Nephron progenitor cell (in vitro differentiated cells): ENCODE measurements at regions not wholly inside any gene's neighbourhood (a gene's known extent, or its start where the extent isn't known, plus 50 kb on each side); places are given as distances from the start of the nearest gene placed in this dataset.

Source experiments
- DNase-seq: peaks from one replicate; pipeline ENCODE4 v3.0.0; 2021
- H3K27ac Mint-ChIP-seq: 2 replicates; pipeline ENCODE4 v1.8.0; 2021; ENCODE audit warnings: mild to moderate bottlenecking, moderate library complexity, mixed read lengths
- H3K27me3 Mint-ChIP-seq: 2 replicates; pipeline ENCODE4 v1.8.0; 2021; ENCODE audit warnings: mild to moderate bottlenecking, low read depth, mixed read lengths; ENCODE audit not compliant: poor library complexity
- H3K36me3 Mint-ChIP-seq: 2 replicates; pipeline ENCODE4 v1.8.0; 2021; ENCODE audit warnings: low read depth, mixed read lengths
- H3K4me1 Mint-ChIP-seq: 2 replicates; pipeline ENCODE4 v1.8.0; 2021; ENCODE audit warnings: mixed read lengths
- H3K4me3 Mint-ChIP-seq: 2 replicates; pipeline ENCODE4 v1.8.0; 2021; ENCODE audit warnings: mild to moderate bottlenecking, moderate library complexity, mixed read lengths
- H3K9me3 Mint-ChIP-seq: 2 replicates; pipeline ENCODE4 v1.8.0; 2021; ENCODE audit warnings: mild to moderate bottlenecking, moderate library complexity, mixed read lengths
- CTCF ChIP-seq: fragments of 200-600 bp; sonication (generic); IDR thresholded peaks from 2 replicates; pipeline ENCODE4 v1.5.0; 2021; ENCODE audit warnings: antibody characterized with exemption

GRCh38 chr10:63077800-63078199 is 55.3 kb upstream of the NRBF2 start:
- TF ChIP-seq CTCF, result no peak
- no peaks in the 10 kb centered on the region for H3K36me3 Mint-ChIP-seq
- no peak overlapping the region for H3K27ac Mint-ChIP-seq
- H3K4me3 Mint-ChIP-seq, result no peak overlapping the region
- peaks cover 15% of the 10 kb centered on the region for H3K4me1 Mint-ChIP-seq
- no peaks in the 10 kb centered on the region for H3K27me3 Mint-ChIP-seq
- no peaks in the 10 kb centered on the region for H3K9me3 Mint-ChIP-seq
- no peak for DNase-seq

- no peak overlapping the region for H3K27ac Mint-ChIP-seq
- H3K4me1 Mint-ChIP-seq, result peaks cover 40% of the 10 kb centered on the region
- no peaks in the 10 kb centered on the region for H3K9me3 Mint-ChIP-seq
- H3K4me3 Mint-ChIP-seq, result no peak overlapping the region
- TF ChIP-seq CTCF, result no peak
- H3K27me3 Mint-ChIP-seq, result no peaks in the 10 kb centered on the region
- DNase-seq, result peak; percentile 25
- no peaks in the 10 kb centered on the region for H3K36me3 Mint-ChIP-seq
These were observed 60.2 kb upstream of the NRBF2 start for GRCh38 chr10:63072951-63073350.

- H3K4me3 Mint-ChIP-seq, result no peak overlapping the region
- DNase-seq, result no peak
- H3K27me3 Mint-ChIP-seq, result no peaks in the 10 kb centered on the region
- peak overlapping the region; percentile 81 for H3K27ac Mint-ChIP-seq
- H3K36me3 Mint-ChIP-seq, result no peaks in the 10 kb centered on the region
- TF ChIP-seq CTCF, result no peak
- peaks cover 43% of the 10 kb centered on the region for H3K4me1 Mint-ChIP-seq
- H3K9me3 Mint-ChIP-seq, result no peaks in the 10 kb centered on the region
These were observed 62.0 kb upstream of the NRBF2 start for GRCh38 chr10:63071145-63071544.

GRCh38 chr10:63069318-63069717 is 63.8 kb upstream of the NRBF2 start:
- no peak overlapping the region for H3K4me3 Mint-ChIP-seq
- no peak for DNase-seq
- H3K4me1 Mint-ChIP-seq, result peaks cover 49% of the 10 kb centered on the region
- TF ChIP-seq CTCF, result no peak
- no peaks in the 10 kb centered on the region for H3K36me3 Mint-ChIP-seq
- no peak overlapping the region for H3K27ac Mint-ChIP-seq
- H3K27me3 Mint-ChIP-seq, result no peaks in the 10 kb centered on the region
- H3K9me3 Mint-ChIP-seq, result no peaks in the 10 kb centered on the region

GRCh38 chr10:63068246-63068645 is 64.9 kb upstream of the NRBF2 start:
- Mint-ChIP-seq H3K36me3 (no peaks in the 10 kb centered on the region), H3K4me3 (no peak overlapping the region), H3K27ac (peak overlapping the region; percentile 12), H3K4me1 (peaks cover 52% of the 10 kb centered on the region), H3K27me3 (no peaks in the 10 kb centered on the region), H3K9me3 (no peaks in the 10 kb centered on the region)
- TF ChIP-seq CTCF, result no peak
- no peak for DNase-seq

GRCh38 chr10:63066606-63067005 is 66.5 kb upstream of the NRBF2 start:
- Mint-ChIP-seq H3K27ac (no peak overlapping the region), H3K36me3 (no peaks in the 10 kb centered on the region), H3K9me3 (no peaks in the 10 kb centered on the region), H3K4me1 (peaks cover 41% of the 10 kb centered on the region), H3K4me3 (no peak overlapping the region), H3K27me3 (peaks cover 3% of the 10 kb centered on the region)
- TF ChIP-seq CTCF, result no peak
- DNase-seq, result no peak
